Heart left ventricle (tissue), 13 donors: ENCODE measurements at regions not wholly inside any gene's neighbourhood (a gene's known extent, or its start where the extent isn't known, plus 50 kb on each side); places are given as distances from the start of the nearest gene placed in this dataset.

Source experiments
- POLR2A ChIP-seq, 2 donors: fragments of 450-650 bp; IDR thresholded peaks; one replicate each; pipeline ENCODE4 v1.6.1; 2017; ENCODE audit warnings: antibody characterized with exemption in 2 of 2, mild to moderate bottlenecking in 2 of 2, moderate library complexity in 2 of 2
- TF ChIP-seq, protein P1 (sequence below), 12 donors: fragments of 200-600 bp; sonication (generic) in 4 of 12; IDR thresholded peaks; one replicate each; pipeline versions ENCODE4 v1.5.0 to v1.8.0; 2018 to 2022; ENCODE audit warnings: antibody characterized with exemption in 12 of 12, mild to moderate bottlenecking in 5 of 12
- donor health status: ischemic (EF 13 %, LVEDD 7.1; RV severe dilation, severe dysfunction).
- donor health status: DM: no; HTN: yes; CAD: no.
- donor health status: DM: no; HTN: no; CAD: no.
- donor health status: ischemic (EF 25% LVEDD 6.9; RV normal size, moderate dysfunction).
- donor health status: ischemic (EF 25% LVEDD 5.7; RV mildly dilated, moderate dysfunction).
- donor health status: ischemic (EF 35%, LVEDD 5.7; RV mildly dilated, moderate dysfunction).
- donor health status: nonischemic (EF 11% LVEDD 7.7; RV severe dilation, severe dysfunction).
- donor health status: DM: yes; HTN: yes; CAD: no.
- donor health status: PGD.
- donor health status: ischemic (EF 29% LVEDD 5.4; RV normal size, mild dysfunction).
- donor health status: nonischemic (EF 23%, LVEDD 6.1; RV moderate dilation, normal function).

DNA sequence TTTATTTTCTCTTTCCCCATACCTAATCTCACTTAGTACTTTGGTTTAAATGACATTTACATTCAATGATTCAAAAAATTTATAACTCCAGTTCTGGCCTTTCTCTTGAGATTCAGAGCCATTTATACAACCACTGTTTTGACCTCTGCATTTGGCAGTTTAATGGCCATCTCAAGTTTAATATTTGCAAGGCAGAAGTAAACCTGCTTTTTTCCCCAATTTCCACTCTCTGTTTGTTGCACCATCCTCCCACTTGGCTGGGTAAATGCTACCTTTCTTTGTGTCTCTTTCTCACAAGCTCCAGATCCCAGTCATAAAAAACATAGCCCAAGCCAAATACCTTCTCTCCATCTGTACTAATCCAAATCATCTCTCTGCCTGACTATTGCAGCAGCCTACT is 315.2 kb upstream of the MTPN start:
- TF ChIP-seq, protein P1, sequence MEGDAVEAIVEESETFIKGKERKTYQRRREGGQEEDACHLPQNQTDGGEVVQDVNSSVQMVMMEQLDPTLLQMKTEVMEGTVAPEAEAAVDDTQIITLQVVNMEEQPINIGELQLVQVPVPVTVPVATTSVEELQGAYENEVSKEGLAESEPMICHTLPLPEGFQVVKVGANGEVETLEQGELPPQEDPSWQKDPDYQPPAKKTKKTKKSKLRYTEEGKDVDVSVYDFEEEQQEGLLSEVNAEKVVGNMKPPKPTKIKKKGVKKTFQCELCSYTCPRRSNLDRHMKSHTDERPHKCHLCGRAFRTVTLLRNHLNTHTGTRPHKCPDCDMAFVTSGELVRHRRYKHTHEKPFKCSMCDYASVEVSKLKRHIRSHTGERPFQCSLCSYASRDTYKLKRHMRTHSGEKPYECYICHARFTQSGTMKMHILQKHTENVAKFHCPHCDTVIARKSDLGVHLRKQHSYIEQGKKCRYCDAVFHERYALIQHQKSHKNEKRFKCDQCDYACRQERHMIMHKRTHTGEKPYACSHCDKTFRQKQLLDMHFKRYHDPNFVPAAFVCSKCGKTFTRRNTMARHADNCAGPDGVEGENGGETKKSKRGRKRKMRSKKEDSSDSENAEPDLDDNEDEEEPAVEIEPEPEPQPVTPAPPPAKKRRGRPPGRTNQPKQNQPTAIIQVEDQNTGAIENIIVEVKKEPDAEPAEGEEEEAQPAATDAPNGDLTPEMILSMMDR (IDR thresholded peaks at IDR 0.05) = no peak
- no peak for TF ChIP-seq POLR2A (IDR thresholded peaks at IDR 0.05)
